Left cardiac atrium (tissue), 4 donors: ENCODE measurements at regions not wholly inside any gene's neighbourhood (a gene's known extent, or its start where the extent isn't known, plus 50 kb on each side); places are given as distances from the start of the nearest gene placed in this dataset.

Experiments
- ATAC-seq, 2 donors: fragments of 200-7000 bp; cut with Tn5 transposase; one replicate each; pipeline ENCODE4 v1.9.1; 2020; ENCODE audit warnings: mild to moderate bottlenecking in 2 of 2, moderate library complexity in 2 of 2
- DNase-seq: peaks from one replicate; pipeline ENCODE4 v3.0.0-alpha.2; 2020
- intact Hi-C, 2 donors: fragments of 100-400 bp; cut with DNase I; formaldehyde crosslinking; loops; one replicate each; pipeline versions ENCODE4 v1.14.1 to v1.15.1; 2022 to 2023
- donor health status: DM: no; HTN: yes; CAD: no.
- donor health status: DM: no; HTN: yes; CAD: no; lungs with severe emphysema.
- donor health status: DM: yes; HTN: yes; CAD: no.
- donor health status: Dilated cardiomyopathy.

- no peak for ATAC-seq
- no peak for DNase-seq
- intact Hi-C loops: no loop called here
Observed at GRCh38 chr2:22491442-22491841, 893.5 kb upstream of the KLHL29 start.

- intact Hi-C loops: no loop called here
- DNase-seq (no peak), ATAC-seq (no peak)
Observed at GRCh38 chr2:22494156-22494555, 890.8 kb upstream of the KLHL29 start.

GRCh38 chr2:22497064-22497463 is 887.9 kb upstream of the KLHL29 start:
- ATAC-seq: no peak
- DNase-seq: no peak
- intact Hi-C loops: no loop called here

GRCh38 chr2:22497789-22498188 is 887.2 kb upstream of the KLHL29 start:
- intact Hi-C loops: no loop called here
- no peak for ATAC-seq
- DNase-seq: no peak

- no peak for DNase-seq
- intact Hi-C loops: no loop called here
- ATAC-seq: peak; percentile 86 to 94
Observed at GRCh38 chr2:22499082-22499839, 885.7 kb upstream of the KLHL29 start.

GRCh38 chr2:22500555-22500935 is 884.4 kb upstream of the KLHL29 start:
- no peak for ATAC-seq
- intact Hi-C loops: no loop called here
- DNase-seq: no peak

GRCh38 chr2:22501851-22502250 is 883.1 kb upstream of the KLHL29 start:
- DNase-seq (no peak), ATAC-seq (no peak)
- intact Hi-C loops: no loop called here

- ATAC-seq (no peak), DNase-seq (no peak)
- intact Hi-C loops: no loop called here
Observed at GRCh38 chr2:22513563-22513962, 871.4 kb upstream of the KLHL29 start.

- intact Hi-C loops: no loop called here
- no peak for ATAC-seq
- DNase-seq: no peak
Observed at GRCh38 chr2:22517141-22517540, 867.8 kb upstream of the KLHL29 start.

- intact Hi-C loops: no loop called here
- DNase-seq (no peak), ATAC-seq (no peak)
Observed at GRCh38 chr2:22518641-22519040, 866.3 kb upstream of the KLHL29 start.

GRCh38 chr2:22520369-22521288 is 864.4 kb upstream of the KLHL29 start:
- intact Hi-C loops: no loop called here
- ATAC-seq (no peak), DNase-seq (no peak)

- no peak for DNase-seq
- ATAC-seq: no peak
- intact Hi-C loops: no loop called here
Observed at GRCh38 chr2:22521620-22522019, 863.4 kb upstream of the KLHL29 start.

GRCh38 chr2:22525681-22526080 is 859.3 kb upstream of the KLHL29 start:
- ATAC-seq (no peak), DNase-seq (no peak)
- intact Hi-C loops: no loop called here

GRCh38 chr2:22530131-22530530 is 854.8 kb upstream of the KLHL29 start:
- intact Hi-C loops: no loop called here
- no peak for ATAC-seq
- DNase-seq: no peak

- no peak for ATAC-seq
- intact Hi-C loops: no loop called here
- no peak for DNase-seq
Observed at GRCh38 chr2:22536133-22536532, 848.8 kb upstream of the KLHL29 start.

GRCh38 chr2:22554453-22554852 is 830.5 kb upstream of the KLHL29 start:
- intact Hi-C loops: no loop called here
- ATAC-seq: no peak
- DNase-seq: no peak

GRCh38 chr2:22557406-22557805 is 827.6 kb upstream of the KLHL29 start:
- DNase-seq: no peak
- ATAC-seq: no peak
- intact Hi-C loops: no loop called here

GRCh38 chr2:22560021-22560420 is 825.0 kb upstream of the KLHL29 start:
- no peak for ATAC-seq

GRCh38 chr2:22579341-22579740 is 805.6 kb upstream of the KLHL29 start:
- ATAC-seq: no peak
- intact Hi-C loops: no loop called here
- no peak for DNase-seq

More at GRCh38 chr2:22560021-22560420, 825.0 kb upstream of the KLHL29 start:
- no peak for DNase-seq
- intact Hi-C loops: no loop called here

- ATAC-seq: no peak
- DNase-seq: no peak
- intact Hi-C loops: no loop called here
Observed at GRCh38 chr2:22582107-22582506, 802.9 kb upstream of the KLHL29 start.

- intact Hi-C loops: no loop called here
- ATAC-seq (no peak), DNase-seq (no peak)
Observed at GRCh38 chr2:22596306-22596705, 788.7 kb upstream of the KLHL29 start.
